GM23338 (cell line): ENCODE measurements at regions not wholly inside any gene's neighbourhood (a gene's known extent, or its start where the extent isn't known, plus 50 kb on each side); places are given as distances from the start of the nearest gene placed in this dataset.

Source experiments
- ATAC-seq: fragments of 200-7000 bp; cut with Tn5 transposase; 3 replicates; pipeline ENCODE4 v1.9.1; 2020
- DNase-seq: peaks from one replicate; pipeline ENCODE4 v3.0.0-alpha.2; 2015; ENCODE audit warnings: low spot score
- H2AFZ ChIP-seq: fragments of 200-600 bp; sonication (generic); 2 replicates; pipeline ENCODE4 v1.8.0; 2016; ENCODE audit warnings: antibody characterized with exemption, mild to moderate bottlenecking, moderate library complexity
- H3F3A ChIP-seq: fragments of 200-600 bp; sonication (generic); replicated peaks from 2 replicates; pipeline ENCODE4 v1.8.0; 2017; ENCODE audit warnings: antibody characterized with exemption, mixed run types, low read depth
- H3K27ac ChIP-seq: fragments of 200-600 bp; sonication (generic); 2 replicates; pipeline ENCODE4 v1.6.1; 2016; ENCODE audit warnings: low read depth
- H3K27me3 ChIP-seq: fragments of 200-600 bp; sonication (generic); 2 replicates; pipeline ENCODE4 v1.8.0; 2016; ENCODE audit warnings: mild to moderate bottlenecking, mixed run types, moderate library complexity; ENCODE audit not compliant: insufficient read depth
- H3K36me3 ChIP-seq: fragments of 200-600 bp; sonication (generic); 2 replicates; pipeline ENCODE4 v1.8.0; 2016; ENCODE audit warnings: mild to moderate bottlenecking; ENCODE audit not compliant: insufficient read depth
- H3K4me1 ChIP-seq: fragments of 200-600 bp; sonication (generic); 2 replicates; pipeline ENCODE4 v1.8.0; 2016; ENCODE audit warnings: mild to moderate bottlenecking, moderate library complexity; ENCODE audit not compliant: insufficient read depth
- H3K4me2 ChIP-seq: fragments of 200-600 bp; sonication (generic); 2 replicates; pipeline ENCODE4 v1.7.1; 2017; ENCODE audit warnings: mixed run types
- H3K4me3 ChIP-seq: fragments of 200-600 bp; sonication (generic); 2 replicates; pipeline ENCODE4 v1.6.1; 2016; ENCODE audit warnings: mixed run types
- H3K79me2 ChIP-seq: fragments of 200-600 bp; sonication (generic); replicated peaks from 2 replicates; pipeline ENCODE4 v1.8.0; 2017; ENCODE audit warnings: mild to moderate bottlenecking; ENCODE audit not compliant: insufficient read depth
- H3K9me2 ChIP-seq: fragments of 200-600 bp; sonication (generic); 2 replicates; pipeline ENCODE4 v1.8.0; 2017; ENCODE audit not compliant: insufficient read depth
- H4K20me1 ChIP-seq: fragments of 200-600 bp; sonication (generic); replicated peaks from 2 replicates; pipeline ENCODE4 v1.8.0; 2017; ENCODE audit warnings: mild to moderate bottlenecking; ENCODE audit not compliant: insufficient read depth
- H3K27ac Mint-ChIP-seq: 2 replicates; pipeline ENCODE4 v1.8.0; 2020; ENCODE audit warnings: inconsistent platforms, mild to moderate bottlenecking, moderate library complexity, mixed read lengths
- H3K27me3 Mint-ChIP-seq: 3 replicates; pipeline ENCODE4 v1.8.0; 2022; ENCODE audit warnings: low read depth, mild to moderate bottlenecking, moderate library complexity, mixed read lengths, inconsistent platforms; ENCODE audit not compliant: insufficient read depth, poor library complexity
- H3K36me3 Mint-ChIP-seq: 3 replicates; pipeline ENCODE4 v1.8.0; 2021; ENCODE audit warnings: low read depth, mild to moderate bottlenecking, inconsistent platforms, moderate library complexity, mixed read lengths
- H3K4me1 Mint-ChIP-seq: 3 replicates; pipeline ENCODE4 v1.8.0; 2020; ENCODE audit warnings: mild to moderate bottlenecking, inconsistent platforms, mixed read lengths
- H3K4me3 Mint-ChIP-seq: 3 replicates; pipeline ENCODE4 v1.8.0; 2021; ENCODE audit warnings: moderate library complexity, mild to moderate bottlenecking, inconsistent platforms, mixed read lengths
- H3K9me3 Mint-ChIP-seq: 3 replicates; pipeline ENCODE4 v1.8.0; 2020; ENCODE audit warnings: moderate library complexity, mild to moderate bottlenecking, inconsistent platforms, mixed read lengths
- EZH2phosphoT487 ChIP-seq: fragments of 200-600 bp; sonication (generic); IDR thresholded peaks from one replicate; pipeline ENCODE4 v1.8.1; 2018; ENCODE audit warnings: antibody characterized with exemption; ENCODE audit not compliant: unreplicated experiment
- JUNB ChIP-seq: IDR thresholded peaks from one replicate; pipeline ENCODE4 v1.6.1; 2016; ENCODE audit warnings: antibody characterized with exemption; ENCODE audit not compliant: unreplicated experiment
- NANOG ChIP-seq: IDR thresholded peaks from 2 replicates; pipeline ENCODE4 v1.6.1; 2016; ENCODE audit warnings: antibody characterized with exemption, borderline replicate concordance
- POLR2AphosphoS5 ChIP-seq: IDR thresholded peaks from 2 replicates; pipeline ENCODE4 v1.6.1; 2016; ENCODE audit warnings: antibody characterized with exemption, low read depth
- REST ChIP-seq: IDR thresholded peaks from one replicate; pipeline ENCODE4 v1.6.1; 2018; ENCODE audit warnings: antibody characterized with exemption; ENCODE audit not compliant: unreplicated experiment
- STAT1 ChIP-seq: IDR thresholded peaks from one replicate; pipeline ENCODE4 v1.6.1; 2016; ENCODE audit warnings: antibody characterized with exemption; ENCODE audit not compliant: unreplicated experiment
- ZNF114 ChIP-seq: fragments of 250-450 bp; sonication (Bioruptor Pico); IDR thresholded peaks from 2 replicates; pipeline ENCODE4 v1.5.0; 2020; ENCODE audit warnings: mild to moderate bottlenecking, moderate library complexity
- ZNF462 ChIP-seq: fragments of 250-450 bp; sonication (Bioruptor Pico); IDR thresholded peaks from 2 replicates; pipeline ENCODE4 v1.5.0; 2020; ENCODE audit warnings: mild to moderate bottlenecking, moderate library complexity

- TF ChIP-seq ZNF462 (CRISPR knock-in tag) (no peak), EZH2phosphoT487 (no peak), ZNF114 (no peak), POLR2AphosphoS5 (no peak)
These were observed 280.4 kb downstream of the CAAP1 start (continued) for GRCh38 chr9:26612211-26612610.

DNA sequence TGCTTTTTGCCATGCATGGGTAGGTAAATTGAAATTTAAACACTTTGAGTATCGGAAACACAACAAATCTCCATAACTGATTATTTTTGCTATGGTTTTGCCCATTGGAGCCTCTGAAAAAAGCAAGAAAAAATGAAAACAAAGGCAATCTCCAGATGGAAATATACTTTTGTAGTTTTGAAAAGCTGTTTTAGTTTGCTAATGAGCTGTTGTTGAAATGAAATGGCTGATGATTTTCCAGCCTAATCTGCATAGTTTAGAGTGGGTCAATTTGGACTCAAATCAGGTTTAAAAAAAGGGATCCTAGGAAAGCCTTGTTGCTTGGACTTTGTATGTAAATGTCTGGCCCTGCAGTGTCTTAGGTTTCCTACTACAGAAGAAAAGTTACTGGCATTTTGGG is 285.8 kb downstream of the CAAP1 start:
- H3K79me2 ChIP-seq = no peaks in the 10 kb centered on the region
- peaks cover 22% of the 10 kb centered on the region for H3K4me1 Mint-ChIP-seq
- H3K36me3 ChIP-seq = no peaks in the 10 kb centered on the region
- H3K9me2 ChIP-seq = no peaks in the 10 kb centered on the region
- no peaks in the 10 kb centered on the region for H3F3A ChIP-seq
- H3K4me3 ChIP-seq = no peak overlapping the region
- ATAC-seq (no peak), DNase-seq (no peak)
- no peaks in the 10 kb centered on the region for H3K27me3 ChIP-seq
- no peaks in the 10 kb centered on the region for H3K9me3 Mint-ChIP-seq
- H3K4me3 Mint-ChIP-seq = no peak overlapping the region
- peaks cover 25% of the 10 kb centered on the region for H3K4me1 ChIP-seq
- no peaks in the 10 kb centered on the region for H4K20me1 ChIP-seq
- H3K27ac Mint-ChIP-seq = no peak overlapping the region
- H3K4me2 ChIP-seq = no peak overlapping the region
- H2AFZ ChIP-seq = no peak overlapping the region
- no peak overlapping the region for H3K27ac ChIP-seq
- no peaks in the 10 kb centered on the region; the same call in 2 of the 3 replicates for H3K36me3 Mint-ChIP-seq
- H3K27me3 Mint-ChIP-seq = no peaks in the 10 kb centered on the region
- TF ChIP-seq NANOG = no peak
- no peak for TF ChIP-seq STAT1
- TF ChIP-seq JUNB = no peak
- TF ChIP-seq REST = no peak
